GM23338 (cell line): ENCODE measurements at regions not wholly inside any gene's neighbourhood (a gene's known extent, or its start where the extent isn't known, plus 50 kb on each side); places are given as distances from the start of the nearest gene placed in this dataset.
A peak's percentile ranks its signal among the peaks of the same experiment; 100 is the strongest.

Source experiments
- ATAC-seq: fragments of 200-7000 bp; cut with Tn5 transposase; 3 replicates; pipeline ENCODE4 v1.9.1; 2020
- DNase-seq: peaks from one replicate; pipeline ENCODE4 v3.0.0-alpha.2; 2015; ENCODE audit warnings: low spot score
- H2AFZ ChIP-seq: fragments of 200-600 bp; sonication (generic); 2 replicates; pipeline ENCODE4 v1.8.0; 2016; ENCODE audit warnings: antibody characterized with exemption, mild to moderate bottlenecking, moderate library complexity
- H3F3A ChIP-seq: fragments of 200-600 bp; sonication (generic); replicated peaks from 2 replicates; pipeline ENCODE4 v1.8.0; 2017; ENCODE audit warnings: antibody characterized with exemption, mixed run types, low read depth
- H3K27ac ChIP-seq: fragments of 200-600 bp; sonication (generic); 2 replicates; pipeline ENCODE4 v1.6.1; 2016; ENCODE audit warnings: low read depth
- H3K27me3 ChIP-seq: fragments of 200-600 bp; sonication (generic); 2 replicates; pipeline ENCODE4 v1.8.0; 2016; ENCODE audit warnings: mild to moderate bottlenecking, mixed run types, moderate library complexity; ENCODE audit not compliant: insufficient read depth
- H3K36me3 ChIP-seq: fragments of 200-600 bp; sonication (generic); 2 replicates; pipeline ENCODE4 v1.8.0; 2016; ENCODE audit warnings: mild to moderate bottlenecking; ENCODE audit not compliant: insufficient read depth
- H3K4me1 ChIP-seq: fragments of 200-600 bp; sonication (generic); 2 replicates; pipeline ENCODE4 v1.8.0; 2016; ENCODE audit warnings: mild to moderate bottlenecking, moderate library complexity; ENCODE audit not compliant: insufficient read depth
- H3K4me2 ChIP-seq: fragments of 200-600 bp; sonication (generic); 2 replicates; pipeline ENCODE4 v1.7.1; 2017; ENCODE audit warnings: mixed run types
- H3K4me3 ChIP-seq: fragments of 200-600 bp; sonication (generic); 2 replicates; pipeline ENCODE4 v1.6.1; 2016; ENCODE audit warnings: mixed run types
- H3K79me2 ChIP-seq: fragments of 200-600 bp; sonication (generic); replicated peaks from 2 replicates; pipeline ENCODE4 v1.8.0; 2017; ENCODE audit warnings: mild to moderate bottlenecking; ENCODE audit not compliant: insufficient read depth
- H3K9me2 ChIP-seq: fragments of 200-600 bp; sonication (generic); 2 replicates; pipeline ENCODE4 v1.8.0; 2017; ENCODE audit not compliant: insufficient read depth
- H4K20me1 ChIP-seq: fragments of 200-600 bp; sonication (generic); replicated peaks from 2 replicates; pipeline ENCODE4 v1.8.0; 2017; ENCODE audit warnings: mild to moderate bottlenecking; ENCODE audit not compliant: insufficient read depth
- H3K27ac Mint-ChIP-seq: 2 replicates; pipeline ENCODE4 v1.8.0; 2020; ENCODE audit warnings: inconsistent platforms, mild to moderate bottlenecking, moderate library complexity, mixed read lengths
- H3K27me3 Mint-ChIP-seq: 3 replicates; pipeline ENCODE4 v1.8.0; 2022; ENCODE audit warnings: low read depth, mild to moderate bottlenecking, moderate library complexity, mixed read lengths, inconsistent platforms; ENCODE audit not compliant: insufficient read depth, poor library complexity
- H3K36me3 Mint-ChIP-seq: 3 replicates; pipeline ENCODE4 v1.8.0; 2021; ENCODE audit warnings: low read depth, mild to moderate bottlenecking, inconsistent platforms, moderate library complexity, mixed read lengths
- H3K4me1 Mint-ChIP-seq: 3 replicates; pipeline ENCODE4 v1.8.0; 2020; ENCODE audit warnings: mild to moderate bottlenecking, inconsistent platforms, mixed read lengths
- H3K4me3 Mint-ChIP-seq: 3 replicates; pipeline ENCODE4 v1.8.0; 2021; ENCODE audit warnings: moderate library complexity, mild to moderate bottlenecking, inconsistent platforms, mixed read lengths
- H3K9me3 Mint-ChIP-seq: 3 replicates; pipeline ENCODE4 v1.8.0; 2020; ENCODE audit warnings: moderate library complexity, mild to moderate bottlenecking, inconsistent platforms, mixed read lengths
- CREB1 ChIP-seq: fragments of 250-450 bp; sonication (Bioruptor Pico); IDR thresholded peaks from 2 replicates; pipeline ENCODE4 v1.5.0; 2020; ENCODE audit warnings: low read depth, mild to moderate bottlenecking, moderate library complexity
- CTCF ChIP-seq, 2 experiments: fragments of 200-600 bp in 1 of 2; sonication (generic) in 1 of 2; conservative IDR thresholded peaks; 2 replicates each; pipeline versions ENCODE4 v1.5.1 to v1.6.1; 2016 to 2017; ENCODE audit warnings: antibody characterized with exemption in 2 of 2, low read depth in 2 of 2, mild to moderate bottlenecking in 2 of 2, moderate library complexity in 1 of 2
- EZH2 ChIP-seq: fragments of 200-600 bp; sonication (generic); IDR thresholded peaks from one replicate; pipeline ENCODE4 v1.8.0; 2017; ENCODE audit warnings: antibody characterized with exemption, mild to moderate bottlenecking, low read depth; ENCODE audit not compliant: unreplicated experiment
- EZH2phosphoT487 ChIP-seq: fragments of 200-600 bp; sonication (generic); IDR thresholded peaks from one replicate; pipeline ENCODE4 v1.8.1; 2018; ENCODE audit warnings: antibody characterized with exemption; ENCODE audit not compliant: unreplicated experiment
- JUNB ChIP-seq: IDR thresholded peaks from one replicate; pipeline ENCODE4 v1.6.1; 2016; ENCODE audit warnings: antibody characterized with exemption; ENCODE audit not compliant: unreplicated experiment
- NANOG ChIP-seq: IDR thresholded peaks from 2 replicates; pipeline ENCODE4 v1.6.1; 2016; ENCODE audit warnings: antibody characterized with exemption, borderline replicate concordance
- POLR2AphosphoS5 ChIP-seq: IDR thresholded peaks from 2 replicates; pipeline ENCODE4 v1.6.1; 2016; ENCODE audit warnings: antibody characterized with exemption, low read depth
- REST ChIP-seq: IDR thresholded peaks from one replicate; pipeline ENCODE4 v1.6.1; 2018; ENCODE audit warnings: antibody characterized with exemption; ENCODE audit not compliant: unreplicated experiment
- STAT1 ChIP-seq: IDR thresholded peaks from one replicate; pipeline ENCODE4 v1.6.1; 2016; ENCODE audit warnings: antibody characterized with exemption; ENCODE audit not compliant: unreplicated experiment
- ZNF114 ChIP-seq: fragments of 250-450 bp; sonication (Bioruptor Pico); IDR thresholded peaks from 2 replicates; pipeline ENCODE4 v1.5.0; 2020; ENCODE audit warnings: mild to moderate bottlenecking, moderate library complexity
- ZNF331 ChIP-seq: fragments of 250-450 bp; sonication (Bioruptor Pico); IDR thresholded peaks from 2 replicates; pipeline ENCODE4 v1.5.0; 2020; ENCODE audit warnings: low read depth, mild to moderate bottlenecking, moderate library complexity
- ZNF462 ChIP-seq: fragments of 250-450 bp; sonication (Bioruptor Pico); IDR thresholded peaks from 2 replicates; pipeline ENCODE4 v1.5.0; 2020; ENCODE audit warnings: mild to moderate bottlenecking, moderate library complexity

DNA sequence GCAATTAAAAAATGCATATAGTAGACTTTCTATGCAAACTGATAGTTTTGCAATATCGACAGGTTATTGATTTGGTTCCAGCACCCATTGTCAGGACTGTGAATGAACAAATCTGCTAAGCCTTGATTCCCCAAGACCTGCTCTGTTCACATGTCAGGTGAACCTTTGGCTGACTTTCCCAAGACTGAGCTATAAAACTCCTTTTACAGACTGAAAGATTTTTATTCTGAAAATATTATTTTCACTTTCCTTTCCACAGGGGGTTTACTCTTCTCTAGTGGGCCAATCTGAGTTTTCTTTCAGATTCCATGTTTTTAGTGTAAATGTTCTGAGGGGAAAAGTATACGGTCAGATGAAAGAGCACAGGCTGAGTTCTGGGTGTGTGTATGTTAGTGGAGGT is 199.2 kb upstream of the BMPER start:
- peaks cover 18% of the 10 kb centered on the region for H3K9me3 Mint-ChIP-seq
- no peak overlapping the region for H2AFZ ChIP-seq
- peaks cover 28% of the 10 kb centered on the region for H3K4me1 ChIP-seq
- no peak for ATAC-seq
- TF ChIP-seq CREB1 (CRISPR knock-in tag) (no peak), REST (no peak), JUNB (no peak), NANOG (no peak), EZH2 (no peak), CTCF (conservative IDR thresholded peaks at IDR 0.05; ENCODE audit: low read depth in 2 of 2) (no peak), ZNF462 (CRISPR knock-in tag) (no peak), STAT1 (no peak), ZNF331 (no peak), EZH2phosphoT487 (no peak), POLR2AphosphoS5 (no peak), ZNF114 (CRISPR knock-in tag) (no peak)
- H3K4me2 ChIP-seq: peak overlapping the region; percentile 14
- H3K27ac Mint-ChIP-seq: no peak overlapping the region
- no peaks in the 10 kb centered on the region; the same call in 1 of the 2 replicates for H3K36me3 ChIP-seq
- no peak overlapping the region for H3K4me3 ChIP-seq
- DNase-seq: no peak
- peaks cover 48% of the 10 kb centered on the region for H3K4me1 Mint-ChIP-seq
- H4K20me1 ChIP-seq: no peaks in the 10 kb centered on the region
- H3K9me2 ChIP-seq: no peaks in the 10 kb centered on the region
- H3K27me3 Mint-ChIP-seq: peaks cover 10% of the 10 kb centered on the region
- peaks cover 19% of the 10 kb centered on the region for H3K36me3 Mint-ChIP-seq
- H3F3A ChIP-seq: no peaks in the 10 kb centered on the region
- no peaks in the 10 kb centered on the region for H3K79me2 ChIP-seq
- no peak overlapping the region for H3K27ac ChIP-seq
- peaks cover 17% of the 10 kb centered on the region for H3K27me3 ChIP-seq
- H3K4me3 Mint-ChIP-seq: no peak overlapping the region
